GM19467 (cell line): ENCODE measurements at regions not wholly inside any gene's neighbourhood (a gene's known extent, or its start where the extent isn't known, plus 50 kb on each side); places are given as distances from the start of the nearest gene placed in this dataset.

Experiments used
- ATAC-seq: cut with Tn5 transposase; IDR thresholded peaks from one replicate; pipeline ENCODE4 v1.9.1; 2021; ENCODE audit warnings: mild to moderate bottlenecking, moderate library complexity; ENCODE audit not compliant: unreplicated experiment

GRCh38 chr4:167652267-167652666 lies 418.0 kb upstream of the SPOCK3 start:
- no peak for ATAC-seq

GRCh38 chr4:167688660-167689142 lies 403.6 kb upstream of the ANXA10 start:
- ATAC-seq = no peak

- ATAC-seq = no peak
These were observed 389.9 kb upstream of the ANXA10 start for GRCh38 chr4:167702391-167702790.

GRCh38 chr4:167711517-167711916 lies 380.8 kb upstream of the ANXA10 start:
- no peak for ATAC-seq

GRCh38 chr4:167713756-167714155 lies 378.6 kb upstream of the ANXA10 start:
- no peak for ATAC-seq

GRCh38 chr4:167715176-167715575 lies 377.2 kb upstream of the ANXA10 start:
- ATAC-seq = no peak

GRCh38 chr4:167717495-167717894 lies 374.8 kb upstream of the ANXA10 start:
- ATAC-seq = no peak

- ATAC-seq = no peak
These were observed 370.5 kb upstream of the ANXA10 start for GRCh38 chr4:167721617-167722486.

- no peak for ATAC-seq
These were observed 369.9 kb upstream of the ANXA10 start for GRCh38 chr4:167722487-167722808.

- ATAC-seq = no peak
These were observed 367.4 kb upstream of the ANXA10 start for GRCh38 chr4:167724941-167725340.

- no peak for ATAC-seq
These were observed 361.6 kb upstream of the ANXA10 start for GRCh38 chr4:167730769-167731168.

GRCh38 chr4:167745024-167745687 lies 347.2 kb upstream of the ANXA10 start:
- no peak for ATAC-seq

- ATAC-seq = no peak
These were observed 325.1 kb upstream of the ANXA10 start for GRCh38 chr4:167767281-167767680.

- no peak for ATAC-seq
These were observed 317.7 kb upstream of the ANXA10 start for GRCh38 chr4:167774646-167775045.

- no peak for ATAC-seq
These were observed 317.0 kb upstream of the ANXA10 start for GRCh38 chr4:167775375-167775774.

- ATAC-seq = no peak
These were observed 313.1 kb upstream of the ANXA10 start for GRCh38 chr4:167779280-167779679.

- ATAC-seq = no peak
These were observed 312.5 kb upstream of the ANXA10 start for GRCh38 chr4:167779864-167780263.

- ATAC-seq = no peak
These were observed 307.5 kb upstream of the ANXA10 start for GRCh38 chr4:167784826-167785225.

GRCh38 chr4:167785523-167785922 lies 306.8 kb upstream of the ANXA10 start:
- no peak for ATAC-seq

GRCh38 chr4:167786504-167786903 lies 305.8 kb upstream of the ANXA10 start:
- ATAC-seq = no peak

- no peak for ATAC-seq
These were observed 305.1 kb upstream of the ANXA10 start for GRCh38 chr4:167787231-167787630.

- no peak for ATAC-seq
These were observed 289.7 kb upstream of the ANXA10 start for GRCh38 chr4:167802463-167803212.
